ENCODE measurements at regions not wholly inside any gene's neighbourhood (a gene's known extent, or its start where the extent isn't known, plus 50 kb on each side); places are given as distances from the start of the nearest gene placed in this dataset.

- POLR2A ChIA-PET, result no interaction called here
These were observed 218.8 kb upstream of the ZEB2 start for GRCh38 chr2:144738749-144739148.

DNA sequence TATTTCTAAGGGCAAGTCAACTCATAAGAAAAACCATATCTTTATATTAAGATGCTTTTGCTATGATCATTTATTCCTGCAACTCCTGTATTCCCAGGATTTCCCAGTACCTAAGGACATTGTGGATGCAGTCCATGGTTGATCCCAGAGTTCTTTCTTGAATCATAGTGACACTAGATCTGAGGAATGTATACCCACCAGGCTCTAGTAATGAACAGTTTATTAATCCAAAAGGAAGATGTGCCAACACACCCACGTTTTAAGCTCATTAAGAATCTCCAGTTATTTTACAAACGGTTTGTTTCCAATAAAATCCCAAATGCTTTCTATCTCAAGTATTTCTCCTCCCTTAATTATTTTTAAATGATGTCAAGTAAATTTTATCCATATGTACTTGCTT is 210.8 kb upstream of the ZEB2 start:
- POLR2A ChIA-PET, result no interaction called here
- Histone ChIP-seq H3K4me3 (ENCODE audit: low read depth, low read length) (no peak overlapping the region), H3K27ac (ENCODE audit: extremely low read depth, low read depth, low read length) (no peak overlapping the region), H3K9me3 (ENCODE audit: control insufficient read depth, insufficient read depth, low read depth, low read length) (no peaks in the 10 kb centered on the region), H3K36me3 (ENCODE audit: control insufficient read depth in 2 of 2, insufficient read depth in 1 of 2, low read length in 2 of 2) (no peaks in the 10 kb centered on the region), H3K4me1 (ENCODE audit: control insufficient read depth, insufficient read depth, low read length) (no peaks in the 10 kb centered on the region)
- CTCF ChIA-PET, result no interaction called here
- TF ChIP-seq ZBTB6 (tag by site-specific recombination; IDR thresholded peaks at IDR 0.05), result no peak
- no peak for TF ChIP-seq ZBTB11 (tag by site-specific recombination; conservative IDR thresholded peaks at IDR 0.05; ENCODE audit: low read depth)
- no peak for TF ChIP-seq ZNF530 (tag by site-specific recombination; IDR thresholded peaks at IDR 0.05; ENCODE audit: low read depth)
- no peak for TF ChIP-seq ZNF48 (tag by site-specific recombination; IDR thresholded peaks at IDR 0.05)
- no peak for TF ChIP-seq ZNF670 (tag by site-specific recombination; IDR thresholded peaks at IDR 0.05; ENCODE audit: low read depth)
- TF ChIP-seq ZNF221 (tag by site-specific recombination; IDR thresholded peaks at IDR 0.05; ENCODE audit: borderline replicate concordance), result no peak
- no peak for TF ChIP-seq ZNF626 (tag by site-specific recombination; IDR thresholded peaks at IDR 0.05)
- no peak for TF ChIP-seq ZFP3 (tag by site-specific recombination; IDR thresholded peaks at IDR 0.05; ENCODE audit: low read depth)
- TF ChIP-seq ZNF785 (tag by site-specific recombination; IDR thresholded peaks at IDR 0.05), result no peak
- TF ChIP-seq, protein P1, sequence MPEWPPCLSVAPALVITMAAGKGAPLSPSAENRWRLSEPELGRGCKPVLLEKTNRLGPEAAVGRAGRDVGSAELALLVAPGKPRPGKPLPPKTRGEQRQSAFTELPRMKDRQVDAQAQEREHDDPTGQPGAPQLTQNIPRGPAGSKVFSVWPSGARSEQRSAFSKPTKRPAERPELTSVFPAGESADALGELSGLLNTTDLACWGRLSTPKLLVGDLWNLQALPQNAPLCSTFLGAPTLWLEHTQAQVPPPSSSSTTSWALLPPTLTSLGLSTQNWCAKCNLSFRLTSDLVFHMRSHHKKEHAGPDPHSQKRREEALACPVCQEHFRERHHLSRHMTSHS (tag by site-specific recombination; IDR thresholded peaks at IDR 0.05), result no peak
- no peak for TF ChIP-seq FEZF1 (tag by site-specific recombination; IDR thresholded peaks at IDR 0.05)
- TF ChIP-seq ZNF394 (tag by site-specific recombination; IDR thresholded peaks at IDR 0.05; ENCODE audit: borderline replicate concordance), result no peak
- no peak for TF ChIP-seq ZNF768 (tag by site-specific recombination; IDR thresholded peaks at IDR 0.05)
- no peak for TF ChIP-seq OSR2 (tag by site-specific recombination; IDR thresholded peaks at IDR 0.05)
- TF ChIP-seq, protein P2, sequence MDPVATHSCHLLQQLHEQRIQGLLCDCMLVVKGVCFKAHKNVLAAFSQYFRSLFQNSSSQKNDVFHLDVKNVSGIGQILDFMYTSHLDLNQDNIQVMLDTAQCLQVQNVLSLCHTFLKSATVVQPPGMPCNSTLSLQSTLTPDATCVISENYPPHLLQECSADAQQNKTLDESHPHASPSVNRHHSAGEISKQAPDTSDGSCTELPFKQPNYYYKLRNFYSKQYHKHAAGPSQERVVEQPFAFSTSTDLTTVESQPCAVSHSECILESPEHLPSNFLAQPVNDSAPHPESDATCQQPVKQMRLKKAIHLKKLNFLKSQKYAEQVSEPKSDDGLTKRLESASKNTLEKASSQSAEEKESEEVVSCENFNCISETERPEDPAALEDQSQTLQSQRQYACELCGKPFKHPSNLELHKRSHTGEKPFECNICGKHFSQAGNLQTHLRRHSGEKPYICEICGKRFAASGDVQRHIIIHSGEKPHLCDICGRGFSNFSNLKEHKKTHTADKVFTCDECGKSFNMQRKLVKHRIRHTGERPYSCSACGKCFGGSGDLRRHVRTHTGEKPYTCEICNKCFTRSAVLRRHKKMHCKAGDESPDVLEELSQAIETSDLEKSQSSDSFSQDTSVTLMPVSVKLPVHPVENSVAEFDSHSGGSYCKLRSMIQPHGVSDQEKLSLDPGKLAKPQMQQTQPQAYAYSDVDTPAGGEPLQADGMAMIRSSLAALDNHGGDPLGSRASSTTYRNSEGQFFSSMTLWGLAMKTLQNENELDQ (tag by site-specific recombination; IDR thresholded peaks at IDR 0.05; ENCODE audit: low read depth), result no peak
- TF ChIP-seq ZNF837 (tag by site-specific recombination; IDR thresholded peaks at IDR 0.05), result no peak
- TF ChIP-seq ZNF501 (tag by site-specific recombination; IDR thresholded peaks at IDR 0.05), result no peak

More at GRCh38 chr2:144738749-144739148, 218.8 kb upstream of the ZEB2 start:
- TF ChIP-seq ZNF132 (tag by site-specific recombination; IDR thresholded peaks at IDR 0.05; ENCODE audit: borderline replicate concordance) (no peak), ZNF837 (tag by site-specific recombination; IDR thresholded peaks at IDR 0.05) (no peak), ZNF311 (tag by site-specific recombination; IDR thresholded peaks at IDR 0.05; ENCODE audit: borderline replicate concordance) (no peak), ZNF350 (tag by site-specific recombination; IDR thresholded peaks at IDR 0.05) (no peak), ZNF362 (tag by site-specific recombination; IDR thresholded peaks at IDR 0.05) (no peak), MZF1 (tag by site-specific recombination; IDR thresholded peaks at IDR 0.05; ENCODE audit: borderline replicate concordance) (no peak), ZNF138 (tag by site-specific recombination; IDR thresholded peaks at IDR 0.05; ENCODE audit: borderline replicate concordance) (no peak), BCL11B (tag by site-specific recombination; IDR thresholded peaks at IDR 0.05; ENCODE audit: low read depth) (no peak), KLF1 (tag by site-specific recombination; IDR thresholded peaks at IDR 0.05) (no peak), ZNF449 (tag by site-specific recombination; IDR thresholded peaks at IDR 0.05) (no peak), KLF10 (tag by site-specific recombination; IDR thresholded peaks at IDR 0.05) (no peak), ZNF133 (tag by site-specific recombination; IDR thresholded peaks at IDR 0.05) (no peak)
- CTCF ChIA-PET, result no interaction called here
- H3K27ac ChIP-seq (ENCODE audit: extremely low read depth, low read depth, low read length), result no peak overlapping the region
- H3K4me1 ChIP-seq (ENCODE audit: control insufficient read depth, insufficient read depth, low read length), result no peaks in the 10 kb centered on the region
- no peaks in the 10 kb centered on the region for H3K36me3 ChIP-seq (ENCODE audit: control insufficient read depth in 2 of 2, insufficient read depth in 1 of 2, low read length in 2 of 2)
- H3K9me3 ChIP-seq (ENCODE audit: control insufficient read depth, insufficient read depth, low read depth, low read length), result no peaks in the 10 kb centered on the region
- H3K4me3 ChIP-seq (ENCODE audit: low read depth, low read length), result no peak overlapping the region

Data from HEK293 (cell line).